GM12892 (cell line): ENCODE measurements at regions not wholly inside any gene's neighbourhood (a gene's known extent, or its start where the extent isn't known, plus 50 kb on each side); places are given as distances from the start of the nearest gene placed in this dataset.

Experiments
- POLR2A ChIP-seq: IDR thresholded peaks from 2 replicates; pipeline ENCODE4 v1.6.1; 2011; ENCODE audit warnings: low read depth, low read length, control low read depth
- POLR2AphosphoS5 ChIP-seq: IDR thresholded peaks from 2 replicates; pipeline ENCODE4 v1.6.1; 2011; ENCODE audit warnings: low read depth, low read length, control low read depth

DNA sequence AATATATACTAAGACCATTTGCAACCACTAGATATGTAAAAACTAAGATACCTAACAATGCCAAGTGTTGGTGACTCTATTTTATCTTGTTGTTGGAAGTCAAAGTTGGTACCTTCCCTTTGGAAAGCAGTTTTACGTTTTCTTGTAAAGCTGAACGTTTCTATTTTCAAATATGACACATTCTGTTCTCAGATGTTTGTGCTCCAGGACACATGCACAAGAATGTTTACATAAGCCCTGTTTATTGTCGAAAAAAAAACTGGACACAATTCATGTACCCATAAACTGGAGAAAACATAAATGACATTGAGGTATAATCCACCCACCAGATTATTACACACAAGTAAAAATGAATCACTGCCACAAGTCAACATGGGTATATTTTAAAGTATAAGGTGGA lies 967.4 kb downstream of the BCL11B start:
- TF ChIP-seq POLR2A (no peak), POLR2AphosphoS5 (no peak)
